DND-41 (cell line): ENCODE measurements at regions not wholly inside any gene's neighbourhood (a gene's known extent, or its start where the extent isn't known, plus 50 kb on each side); places are given as distances from the start of the nearest gene placed in this dataset.

Experiments used
- ATAC-seq: fragments of 200-7000 bp; cut with Tn5 transposase; 3 replicates; pipeline ENCODE4 v1.9.1; 2021; ENCODE audit warnings: low read depth; ENCODE audit not compliant: insufficient read depth
- DNase-seq: peaks from one replicate; pipeline ENCODE4 v3.0.0-alpha.2; 2020
- H2AFZ ChIP-seq: 2 replicates; pipeline ENCODE4 v1.6.0; 2012; ENCODE audit warnings: low read depth, low read length
- H3K27ac ChIP-seq: 2 replicates; pipeline ENCODE4 v1.5.1; 2012; ENCODE audit warnings: low read length, inconsistent platforms
- H3K27me3 ChIP-seq: fragments of 200-600 bp; sonication (generic); 2 replicates; pipeline ENCODE4 v1.6.0; 2012; ENCODE audit warnings: low read length, mild to moderate bottlenecking, inconsistent platforms; ENCODE audit not compliant: insufficient read depth, poor library complexity
- H3K36me3 ChIP-seq: 2 replicates; pipeline ENCODE4 v1.5.1; 2012; ENCODE audit warnings: low read length, inconsistent platforms; ENCODE audit not compliant: insufficient read depth
- H3K4me1 ChIP-seq: 2 replicates; pipeline ENCODE4 v1.5.1; 2012; ENCODE audit warnings: mild to moderate bottlenecking, low read length; ENCODE audit not compliant: insufficient read depth
- H3K4me2 ChIP-seq: 2 replicates; pipeline ENCODE4 v1.6.0; 2012; ENCODE audit warnings: mild to moderate bottlenecking, moderate library complexity, low read length, inconsistent platforms; ENCODE audit not compliant: insufficient read depth
- H3K4me3 ChIP-seq, 2 experiments: fragments of 200-600 bp in 1 of 2; shearing (Covaris generic) in 1 of 2; 2 replicates each; pipeline ENCODE4 v1.5.1; 2012 to 2016; ENCODE audit warnings: inconsistent platforms in 2 of 2, low read length in 2 of 2, mild to moderate bottlenecking in 2 of 2, low read depth in 1 of 2, moderate library complexity in 1 of 2
- H3K79me2 ChIP-seq: 2 replicates; pipeline ENCODE4 v1.6.0; 2012; ENCODE audit warnings: low read length, inconsistent platforms; ENCODE audit not compliant: insufficient read depth
- H3K9ac ChIP-seq: 2 replicates; pipeline ENCODE4 v1.6.0; 2012; ENCODE audit warnings: low read depth, mild to moderate bottlenecking, inconsistent platforms, low read length, moderate library complexity
- H3K9me3 ChIP-seq: 2 replicates; pipeline ENCODE4 v1.5.1; 2012; ENCODE audit warnings: low read length, moderate library complexity, mild to moderate bottlenecking, inconsistent platforms; ENCODE audit not compliant: insufficient read depth, severe bottlenecking
- H4K20me1 ChIP-seq: 2 replicates; pipeline ENCODE4 v1.6.0; 2012; ENCODE audit warnings: low read length; ENCODE audit not compliant: insufficient read depth
- CTCF ChIP-seq: IDR thresholded peaks from 2 replicates; pipeline ENCODE4 v1.5.1; 2012; ENCODE audit warnings: borderline replicate concordance, low read length, moderate library complexity, mild to moderate bottlenecking; ENCODE audit not compliant: poor library complexity, severe bottlenecking; ENCODE audit errors: extremely low read depth
- EZH2 ChIP-seq: IDR thresholded peaks from 3 replicates; pipeline ENCODE4 v1.6.1; 2012; ENCODE audit warnings: borderline replicate concordance, low read depth, mild to moderate bottlenecking, moderate library complexity, low read length, inconsistent platforms; ENCODE audit not compliant: severe bottlenecking

DNA sequence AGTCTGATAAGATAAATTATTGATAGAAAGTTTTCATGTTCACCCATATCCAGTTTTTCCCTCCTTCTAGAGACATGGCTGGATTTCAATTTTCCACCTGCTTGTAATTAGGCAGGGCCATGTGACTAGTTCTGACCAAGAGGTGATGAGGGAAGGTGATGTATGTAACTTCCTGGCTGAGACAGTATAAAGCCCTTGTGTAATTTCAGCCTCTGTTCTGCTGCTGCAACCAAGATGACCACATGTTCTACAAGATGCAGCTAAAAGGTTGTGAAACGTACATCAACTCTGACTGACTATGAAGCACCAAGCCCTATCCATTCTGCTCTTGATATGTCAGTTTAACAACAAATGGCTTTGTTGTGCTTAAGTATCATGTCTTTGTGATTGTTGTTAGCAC, 376.5 kb upstream of the DAB2 start:
- Histone ChIP-seq H3K27ac (no peak overlapping the region), H3K4me1 (no peaks in the 10 kb centered on the region), H2AFZ (no peak overlapping the region), H3K9ac (no peak overlapping the region), H3K36me3 (no peaks in the 10 kb centered on the region), H4K20me1 (no peaks in the 10 kb centered on the region), H3K4me2 (no peak overlapping the region), H3K27me3 (no peaks in the 10 kb centered on the region), H3K79me2 (no peaks in the 10 kb centered on the region), H3K4me3 (no peak overlapping the region), H3K9me3 (no peaks in the 10 kb centered on the region)
- TF ChIP-seq CTCF (no peak), EZH2 (no peak)
- ATAC-seq (no peak), DNase-seq (no peak)

GRCh38 chr5:39800042-39800601, 375.3 kb upstream of the DAB2 start:
- TF ChIP-seq EZH2 (no peak), CTCF (no peak)
- Histone ChIP-seq H3K4me1 (no peaks in the 10 kb centered on the region), H3K4me3 (no peak overlapping the region), H3K27me3 (no peaks in the 10 kb centered on the region), H3K79me2 (no peaks in the 10 kb centered on the region), H3K27ac (no peak overlapping the region), H3K36me3 (no peaks in the 10 kb centered on the region), H2AFZ (no peak overlapping the region), H3K9ac (no peak overlapping the region), H4K20me1 (no peaks in the 10 kb centered on the region), H3K4me2 (no peak overlapping the region), H3K9me3 (no peaks in the 10 kb centered on the region)
- ATAC-seq (no peak), DNase-seq (no peak)

- Histone ChIP-seq H4K20me1 (no peaks in the 10 kb centered on the region), H2AFZ (no peak overlapping the region), H3K9ac (no peak overlapping the region), H3K4me1 (no peaks in the 10 kb centered on the region), H3K36me3 (no peaks in the 10 kb centered on the region), H3K4me3 (no peak overlapping the region), H3K4me2 (no peak overlapping the region), H3K27me3 (no peaks in the 10 kb centered on the region), H3K9me3 (no peaks in the 10 kb centered on the region), H3K79me2 (no peaks in the 10 kb centered on the region), H3K27ac (no peak overlapping the region)
- TF ChIP-seq CTCF: no peak
- no peak for TF ChIP-seq EZH2
- ATAC-seq (no peak), DNase-seq (no peak)
Observed at GRCh38 chr5:39799242-39799641, 374.5 kb upstream of the DAB2 start.

GRCh38 chr5:39794513-39795210, 369.9 kb upstream of the DAB2 start:
- H3K27me3 ChIP-seq: no peaks in the 10 kb centered on the region
- ATAC-seq (no peak), DNase-seq (no peak)
- no peaks in the 10 kb centered on the region for H3K36me3 ChIP-seq
- no peak overlapping the region for H3K9ac ChIP-seq
- H4K20me1 ChIP-seq: no peaks in the 10 kb centered on the region
- H3K27ac ChIP-seq: no peak overlapping the region
- no peak for TF ChIP-seq CTCF
- TF ChIP-seq EZH2: no peak
- no peaks in the 10 kb centered on the region for H3K79me2 ChIP-seq
- no peak overlapping the region for H2AFZ ChIP-seq
- H3K4me2 ChIP-seq: no peak overlapping the region
- H3K4me3 ChIP-seq: no peak overlapping the region
- H3K9me3 ChIP-seq: no peaks in the 10 kb centered on the region
- no peaks in the 10 kb centered on the region for H3K4me1 ChIP-seq
